IMR-90 (cell line): ENCODE measurements at regions not wholly inside any gene's neighbourhood (a gene's known extent, or its start where the extent isn't known, plus 50 kb on each side); places are given as distances from the start of the nearest gene placed in this dataset.

Experiments
- ATAC-seq: fragments of 200-7000 bp; cut with Tn5 transposase; 2 replicates; pipeline ENCODE4 v1.9.1; 2020; ENCODE audit warnings: low read depth, mild to moderate bottlenecking, moderate library complexity
- BruUV-seq: library from RNA; stranded (reverse); fragments of 400-500 nt; replicated peaks from 2 replicates; lab custom pipeline; 2021; lab: Mats Ljungman, UMichigan
- CTCF ChIA-PET: fragments of 300-600 bp; formaldehyde crosslinking; extraction: SDS; loops from one replicate; lab custom pipeline; 2021; ENCODE audit warnings: antibody characterized with exemption; lab: Yijun Ruan, JAX
- POLR2A ChIA-PET: fragments of 300-600 bp; sonication (Branson Sonifier 250); formaldehyde crosslinking; loops from one replicate; lab custom pipeline; 2022; ENCODE audit warnings: antibody characterized with exemption; ENCODE audit not compliant: unreplicated experiment; lab: Charles Lee
- DNase-seq: peaks from one replicate; pipeline ENCODE4 v3.0.0; 2013
- H2AFZ ChIP-seq: replicated peaks from 2 replicates; pipeline ENCODE3; 2013; ENCODE audit warnings: low read length, mild to moderate bottlenecking; ENCODE audit not compliant: poor library complexity
- H2AK5ac ChIP-seq: 2 replicates; pipeline ENCODE4 v1.6.1; 2013; ENCODE audit warnings: low read depth, low read length, inconsistent platforms
- H2AK9ac ChIP-seq: replicated peaks from 2 replicates; pipeline ENCODE3; 2013; ENCODE audit warnings: mild to moderate bottlenecking, low read depth, low read length, moderate library complexity; ENCODE audit not compliant: poor library complexity
- H2BK120ac ChIP-seq: 2 replicates; pipeline ENCODE4 v1.6.1; 2013; ENCODE audit warnings: low read depth, low read length, inconsistent platforms
- H2BK15ac ChIP-seq: 3 replicates; pipeline ENCODE4 v1.6.1; 2013; ENCODE audit warnings: low read depth, low read length, inconsistent platforms
- H2BK20ac ChIP-seq: 2 replicates; pipeline ENCODE4 v1.6.1; 2013; ENCODE audit warnings: low read depth, mild to moderate bottlenecking, inconsistent platforms, low read length, moderate library complexity
- H2BK5ac ChIP-seq: 2 replicates; pipeline ENCODE4 v1.6.1; 2013; ENCODE audit warnings: mild to moderate bottlenecking, low read depth, low read length, inconsistent platforms; ENCODE audit not compliant: poor library complexity, severe bottlenecking
- H3K14ac ChIP-seq: replicated peaks from 2 replicates; pipeline ENCODE4 v1.6.1; 2013; ENCODE audit warnings: low read depth, low read length, inconsistent platforms
- H3K18ac ChIP-seq: 2 replicates; pipeline ENCODE4 v1.6.1; 2013; ENCODE audit warnings: low read depth, low read length, control low read depth
- H3K23ac ChIP-seq: 2 replicates; pipeline ENCODE4 v1.6.1; 2013; ENCODE audit warnings: low read depth, low read length, inconsistent platforms
- H3K27ac ChIP-seq: 2 replicates; pipeline ENCODE4 v1.5.1; 2013; ENCODE audit warnings: mild to moderate bottlenecking, control low read depth, low read length; ENCODE audit not compliant: insufficient read depth
- H3K27me3 ChIP-seq: 2 replicates; pipeline ENCODE4 v1.6.1; 2013; ENCODE audit warnings: low read length; ENCODE audit not compliant: control insufficient read depth, insufficient read depth
- H3K36me3 ChIP-seq: 2 replicates; pipeline ENCODE4 v1.6.1; 2013; ENCODE audit warnings: low read length, mixed read lengths; ENCODE audit not compliant: control insufficient read depth, insufficient read depth
- H3K4ac ChIP-seq: 2 replicates; pipeline ENCODE4 v1.6.1; 2013; ENCODE audit warnings: low read depth, low read length, inconsistent platforms
- H3K4me1 ChIP-seq: 2 replicates; pipeline ENCODE4 v1.6.1; 2013; ENCODE audit warnings: low read length, mixed read lengths; ENCODE audit not compliant: control insufficient read depth, insufficient read depth
- H3K4me2 ChIP-seq: 2 replicates; pipeline ENCODE4 v1.6.1; 2013; ENCODE audit warnings: low read depth, mild to moderate bottlenecking, control low read depth, low read length, moderate library complexity
- H3K4me3 ChIP-seq: 2 replicates; pipeline ENCODE4 v1.5.1; 2013; ENCODE audit warnings: low read depth, mild to moderate bottlenecking, control low read depth, low read length, moderate library complexity; ENCODE audit not compliant: insufficient read depth
- H3K56ac ChIP-seq: 2 replicates; pipeline ENCODE4 v1.6.1; 2013; ENCODE audit warnings: low read length, inconsistent platforms; ENCODE audit not compliant: insufficient read depth; ENCODE audit errors: extremely low read depth
- H3K79me1 ChIP-seq, 2 experiments: 2 replicates each; pipeline ENCODE4 v1.6.1; 2013; ENCODE audit warnings: low read length in 2 of 2, inconsistent platforms in 1 of 2, low read depth in 1 of 2
- H3K9ac ChIP-seq: 2 replicates; pipeline ENCODE4 v1.6.1; 2013; ENCODE audit warnings: low read depth, low read length, control low read depth
- H3K9me1 ChIP-seq: 2 replicates; pipeline ENCODE4 v1.6.1; 2013; ENCODE audit warnings: low read length, inconsistent platforms; ENCODE audit not compliant: insufficient read depth
- H3K9me3 ChIP-seq: 2 replicates; pipeline ENCODE4 v1.6.1; 2013; ENCODE audit warnings: low read length; ENCODE audit not compliant: control insufficient read depth, insufficient read depth
- H4K20me1 ChIP-seq: 2 replicates; pipeline ENCODE4 v1.6.1; 2013; ENCODE audit warnings: low read length, inconsistent platforms; ENCODE audit not compliant: insufficient read depth
- H4K5ac ChIP-seq: 2 replicates; pipeline ENCODE4 v1.6.1; 2013; ENCODE audit warnings: mild to moderate bottlenecking, low read depth, low read length, control low read depth
- H4K8ac ChIP-seq, 2 experiments: 2 replicates each; pipeline ENCODE4 v1.6.1; 2013; ENCODE audit warnings: low read depth in 2 of 2, low read length in 2 of 2, control low read depth in 1 of 2, inconsistent platforms in 1 of 2
- H4K91ac ChIP-seq: 2 replicates; pipeline ENCODE4 v1.6.1; 2013; ENCODE audit warnings: low read depth, low read length, inconsistent platforms; ENCODE audit not compliant: insufficient read depth
- BHLHE40 ChIP-seq: fragments of 150-350 bp; IDR thresholded peaks from 2 replicates; pipeline ENCODE4 v1.6.1; 2016; ENCODE audit warnings: mild to moderate bottlenecking, low read depth, low read length
- CEBPB ChIP-seq: IDR thresholded peaks from 2 replicates; pipeline ENCODE4 v1.6.1; 2012; ENCODE audit warnings: low read depth, low read length, improper control_type of control experiment
- CHD1 ChIP-seq: IDR thresholded peaks from 2 replicates; pipeline ENCODE4 v1.6.1; 2012; ENCODE audit warnings: low read depth, low read length, improper control_type of control experiment
- CTCF ChIP-seq: conservative IDR thresholded peaks from 2 replicates; pipeline ENCODE4 v1.5.1; 2012; ENCODE audit warnings: mild to moderate bottlenecking, low read depth, low read length, improper control_type of control experiment
- ELK1 ChIP-seq: fragments of 150-350 bp; IDR thresholded peaks from 2 replicates; pipeline ENCODE4 v1.6.1; 2016; ENCODE audit warnings: low read depth, mild to moderate bottlenecking, low read length, moderate library complexity, borderline replicate concordance
- MXI1 ChIP-seq: IDR thresholded peaks from 2 replicates; pipeline ENCODE4 v1.6.1; 2012; ENCODE audit warnings: low read depth, mild to moderate bottlenecking, low read length, moderate library complexity, borderline replicate concordance
- RFX5 ChIP-seq: IDR thresholded peaks from 2 replicates; pipeline ENCODE4 v1.8.0; 2012; ENCODE audit warnings: low read depth, mild to moderate bottlenecking, low read length, moderate library complexity
- SMC3 ChIP-seq: fragments of 150-350 bp; IDR thresholded peaks from 2 replicates; pipeline ENCODE4 v1.6.1; 2016; ENCODE audit warnings: low read depth, mild to moderate bottlenecking, antibody characterized with exemption, low read length, moderate library complexity
- USF2 ChIP-seq: fragments of 150-350 bp; IDR thresholded peaks from 2 replicates; pipeline ENCODE4 v1.6.1; 2017; ENCODE audit warnings: mild to moderate bottlenecking, antibody characterized with exemption, low read length, low read depth
- WGBS, 2 experiments: methylation state at CpG; one replicate each; pipeline versions ENCODE4 v1.1.5 to v1.1.7; 2013; ENCODE audit warnings: missing lambda C conversion rate in 2 of 2; ENCODE audit not compliant: insufficient read length in 1 of 2; ENCODE audit errors: extremely low coverage in 2 of 2; 5-methylcytosine and 5-hydroxymethylcytosine counted together
- dilution Hi-C: fragments of 300-500 bp; cut with HindIII; formaldehyde crosslinking; loops from one replicate; pipeline ENCODE4 v1.14.3; 2018; ENCODE audit warnings: low sequenced_read_pairs; ENCODE audit not compliant: unreplicated experiment
- in situ Hi-C: fragments of 300-500 bp; cut with MboI; formaldehyde crosslinking; loops from 3 replicates; pipeline ENCODE4 v1.14.3; 2019; ENCODE audit warnings: low sequenced_read_pairs, inconsistent platforms, mixed read lengths
- intact Hi-C: fragments of 100-400 bp; cut with micrococcal nuclease; formaldehyde crosslinking; loops from 2 replicates; pipeline ENCODE4 v1.10.0; 2022

GRCh38 chrX:95945528-95945927 is 739.1 kb upstream of the DIAPH2 start:
- no TSS peak for BruUV-seq
- CTCF ChIA-PET = no interaction called here

More at GRCh38 chrX:95945528-95945927, 739.1 kb upstream of the DIAPH2 start:
- Histone ChIP-seq H2AK5ac (no peak overlapping the region), H4K8ac (no peak overlapping the region), H2BK15ac (no peak overlapping the region), H4K91ac (no peak overlapping the region), H3K56ac (no peak overlapping the region), H3K9me1 (no peaks in the 10 kb centered on the region), H2BK120ac (no peak overlapping the region), H3K14ac (no peak overlapping the region), H2AK9ac (no peak overlapping the region), H4K20me1 (no peaks in the 10 kb centered on the region), H3K79me1 (no peaks in the 10 kb centered on the region), H3K18ac (no peak overlapping the region), H3K9me3 (no peaks in the 10 kb centered on the region), H3K4me2 (no peak overlapping the region), H3K23ac (no peak overlapping the region), H4K5ac (no peak overlapping the region), H3K4me1 (no peaks in the 10 kb centered on the region), H3K27me3 (no peaks in the 10 kb centered on the region), H3K27ac (no peak overlapping the region), H3K9ac (no peak overlapping the region), H2BK5ac (no peak overlapping the region), H2AFZ (no peak overlapping the region), H2BK20ac (no peak overlapping the region), H3K4ac (no peak overlapping the region), H3K36me3 (no peaks in the 10 kb centered on the region), H3K4me3 (no peak overlapping the region)
- POLR2A ChIA-PET = no interaction called here
- in situ Hi-C loops = no loop called here
- ATAC-seq (no peak), DNase-seq (no peak)
- dilution Hi-C loops = no loop called here
- intact Hi-C loops = no loop called here
- TF ChIP-seq SMC3 (no peak), RFX5 (no peak), MXI1 (no peak), CEBPB (no peak), USF2 (no peak), ELK1 (no peak), CHD1 (no peak), BHLHE40 (no peak), CTCF (no peak)
- WGBS, 2 experiments = no CpG with 5 or more reads among the region's 2 CpGs
